Smooth muscle cell (in vitro differentiated cells): ENCODE measurements at regions not wholly inside any gene's neighbourhood (a gene's known extent, or its start where the extent isn't known, plus 50 kb on each side); places are given as distances from the start of the nearest gene placed in this dataset.

Experiments
- DNase-seq: peaks from one replicate; lab custom pipeline; 2025; ENCODE audit not compliant: unreplicated experiment; lab: John Stamatoyannopoulos, UW
- H2AFZ ChIP-seq: fragments of 200-600 bp; sonication (generic); 2 replicates; pipeline ENCODE4 v1.6.0; 2016; ENCODE audit warnings: antibody characterized with exemption, low read depth, mild to moderate bottlenecking
- H3F3A ChIP-seq: fragments of 200-600 bp; sonication (generic); 2 replicates; pipeline ENCODE4 v1.6.0; 2017; ENCODE audit warnings: antibody characterized with exemption, low read depth
- H3K27ac ChIP-seq: fragments of 200-600 bp; sonication (generic); 2 replicates; pipeline ENCODE4 v1.5.1; 2016; ENCODE audit warnings: low read depth, mild to moderate bottlenecking
- H3K27me3 ChIP-seq: fragments of 200-600 bp; sonication (generic); 2 replicates; pipeline ENCODE4 v1.6.1; 2016; ENCODE audit warnings: low read depth, mild to moderate bottlenecking
- H3K36me3 ChIP-seq: fragments of 200-600 bp; sonication (generic); 2 replicates; pipeline ENCODE4 v1.5.1; 2016; ENCODE audit warnings: low read depth
- H3K4me1 ChIP-seq: fragments of 200-600 bp; sonication (generic); 2 replicates; pipeline ENCODE4 v1.5.1; 2016; ENCODE audit warnings: low read depth
- H3K4me2 ChIP-seq: fragments of 200-600 bp; sonication (generic); 2 replicates; pipeline ENCODE4 v1.6.0; 2016; ENCODE audit warnings: mild to moderate bottlenecking
- H3K4me3 ChIP-seq: fragments of 200-600 bp; sonication (generic); 2 replicates; pipeline ENCODE4 v1.5.1; 2016; ENCODE audit warnings: mild to moderate bottlenecking
- H3K79me2 ChIP-seq: fragments of 200-600 bp; sonication (generic); 2 replicates; pipeline ENCODE4 v1.6.0; 2016; ENCODE audit warnings: low read depth, mild to moderate bottlenecking
- H3K9ac ChIP-seq: fragments of 200-600 bp; sonication (generic); 2 replicates; pipeline ENCODE4 v1.6.0; 2016; ENCODE audit warnings: low read depth
- H3K9me3 ChIP-seq: fragments of 200-600 bp; sonication (generic); replicated peaks from 2 replicates; pipeline ENCODE4 v1.5.1; 2016; ENCODE audit warnings: low read depth
- H4K20me1 ChIP-seq: fragments of 200-600 bp; sonication (generic); 2 replicates; pipeline ENCODE4 v1.6.0; 2016; ENCODE audit warnings: low read depth
- CTCF ChIP-seq: fragments of 200-600 bp; sonication (generic); IDR thresholded peaks from 2 replicates; pipeline ENCODE4 v1.5.1; 2017; ENCODE audit warnings: borderline replicate concordance, mild to moderate bottlenecking, antibody characterized with exemption; ENCODE audit not compliant: insufficient read depth, poor library complexity, severe bottlenecking
- WGBS: methylation state at CpG from one replicate; pipeline ENCODE4 v1.1.7; 2016; ENCODE audit warnings: low lambda C conversion rate; 5-methylcytosine and 5-hydroxymethylcytosine counted together

DNA sequence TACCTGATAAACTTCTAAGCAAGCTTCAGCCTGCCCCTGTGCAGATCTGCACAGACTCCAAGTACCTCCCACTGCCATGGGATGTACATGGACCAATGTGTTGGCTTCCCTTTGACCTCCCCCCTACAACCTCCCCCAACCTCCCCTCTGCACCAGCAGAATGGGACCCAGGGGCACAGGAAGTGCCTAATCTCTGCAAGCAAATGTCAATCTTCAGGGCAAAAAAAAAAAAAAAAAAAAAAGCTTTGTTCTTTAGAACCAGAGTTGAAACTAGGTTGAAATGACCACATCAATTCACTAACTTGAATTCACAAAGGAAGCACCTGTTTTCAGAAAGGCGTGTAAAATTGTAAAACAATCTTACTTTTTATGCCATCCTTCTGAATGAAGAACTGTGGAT, 53.9 kb upstream of the TIAM1 start:
- no peak overlapping the region for H3K27ac ChIP-seq
- 94% methylated on average over 1 of the region's 1 CpG for whole genome bisulfite sequencing
- no peak for DNase-seq
- no peak overlapping the region for H3K9ac ChIP-seq
- no peaks in the 10 kb centered on the region for H3K79me2 ChIP-seq
- no peak overlapping the region for H2AFZ ChIP-seq
- H3K27me3 ChIP-seq, result no peaks in the 10 kb centered on the region
- no peaks in the 10 kb centered on the region for H3K36me3 ChIP-seq
- H3K9me3 ChIP-seq, result no peaks in the 10 kb centered on the region
- no peak overlapping the region for H3K4me2 ChIP-seq
- no peak for TF ChIP-seq CTCF
- no peaks in the 10 kb centered on the region for H3F3A ChIP-seq
- peaks cover 4% of the 10 kb centered on the region for H3K4me1 ChIP-seq
- H3K4me3 ChIP-seq, result no peak overlapping the region
- H4K20me1 ChIP-seq, result no peaks in the 10 kb centered on the region

- H3K79me2 ChIP-seq, result no peaks in the 10 kb centered on the region
- H3K4me3 ChIP-seq, result no peak overlapping the region
- TF ChIP-seq CTCF, result no peak
- no peak overlapping the region for H3K27ac ChIP-seq
- no peaks in the 10 kb centered on the region for H3K27me3 ChIP-seq
- no peaks in the 10 kb centered on the region for H4K20me1 ChIP-seq
- 64% methylated on average over 5 of the region's 5 CpGs for WGBS
- peaks cover 4% of the 10 kb centered on the region for H3K4me1 ChIP-seq
- no peak for DNase-seq
- no peaks in the 10 kb centered on the region for H3K36me3 ChIP-seq
- H3F3A ChIP-seq, result no peaks in the 10 kb centered on the region
- H3K4me2 ChIP-seq, result no peak overlapping the region
- H3K9ac ChIP-seq, result no peak overlapping the region
- H2AFZ ChIP-seq, result no peak overlapping the region
- no peaks in the 10 kb centered on the region for H3K9me3 ChIP-seq
Measured at GRCh38 chr21:31397515-31397926, 53.5 kb upstream of the TIAM1 start.

GRCh38 chr21:31397030-31397429, 53.0 kb upstream of the TIAM1 start:
- Histone ChIP-seq H3K4me1 (peaks cover 4% of the 10 kb centered on the region), H3K27ac (no peak overlapping the region), H2AFZ (no peak overlapping the region), H3K4me3 (no peak overlapping the region), H3K4me2 (no peak overlapping the region), H3K36me3 (no peaks in the 10 kb centered on the region), H3K9ac (no peak overlapping the region), H3K27me3 (no peaks in the 10 kb centered on the region), H3K9me3 (no peaks in the 10 kb centered on the region), H4K20me1 (no peaks in the 10 kb centered on the region), H3K79me2 (no peaks in the 10 kb centered on the region), H3F3A (no peaks in the 10 kb centered on the region)
- no peak for TF ChIP-seq CTCF
- DNase-seq, result no peak
- WGBS, result 92% methylated on average over 5 of the region's 5 CpGs

GRCh38 chr21:31396399-31396798, 52.3 kb upstream of the TIAM1 start:
- no peak for DNase-seq
- H3K79me2 ChIP-seq, result no peaks in the 10 kb centered on the region
- no peaks in the 10 kb centered on the region for H4K20me1 ChIP-seq
- no peak overlapping the region for H2AFZ ChIP-seq
- TF ChIP-seq CTCF, result no peak
- no peaks in the 10 kb centered on the region for H3F3A ChIP-seq
- no peak overlapping the region for H3K4me2 ChIP-seq
- no peaks in the 10 kb centered on the region for H3K36me3 ChIP-seq
- H3K4me1 ChIP-seq, result peaks cover 4% of the 10 kb centered on the region
- no peak overlapping the region for H3K9ac ChIP-seq
- H3K27me3 ChIP-seq, result no peaks in the 10 kb centered on the region
- no peak overlapping the region for H3K4me3 ChIP-seq
- WGBS, result 95% methylated on average over 4 of the region's 4 CpGs
- H3K27ac ChIP-seq, result no peak overlapping the region
- H3K9me3 ChIP-seq, result no peaks in the 10 kb centered on the region
